RPMI8226 (cell line): ENCODE measurements at regions not wholly inside any gene's neighbourhood (a gene's known extent, or its start where the extent isn't known, plus 50 kb on each side); places are given as distances from the start of the nearest gene placed in this dataset.
"Not testable (repeated sequence)": the region's sequence is repeated elsewhere in the genome, so short reads cannot be mapped to it uniquely, and the experiment has no call there.

Experiments used
- DNase-seq: peaks from one replicate; pipeline ENCODE4 v3.0.0-alpha.2; 2015

DNA sequence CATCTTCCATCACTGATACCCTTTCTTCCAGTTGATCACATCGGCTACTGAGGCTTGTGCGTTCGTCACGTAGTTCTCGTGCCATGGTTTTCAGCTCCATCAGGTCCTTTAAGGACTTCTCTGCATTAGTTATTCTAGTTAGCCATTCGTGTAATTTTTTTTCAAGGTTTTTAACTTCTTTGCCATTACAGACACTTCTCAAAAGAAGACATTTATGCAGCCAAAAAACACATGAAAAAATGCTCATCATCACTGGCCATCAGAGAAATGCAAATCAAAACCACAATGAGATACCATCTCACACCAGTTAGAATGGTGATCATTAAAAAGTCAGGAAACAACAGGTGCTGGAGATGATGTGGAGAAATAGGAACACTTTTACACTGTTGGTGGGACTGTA lies 430.7 kb downstream of the DOK5 start:
- DNase-seq = not testable (repeated sequence)

DNA sequence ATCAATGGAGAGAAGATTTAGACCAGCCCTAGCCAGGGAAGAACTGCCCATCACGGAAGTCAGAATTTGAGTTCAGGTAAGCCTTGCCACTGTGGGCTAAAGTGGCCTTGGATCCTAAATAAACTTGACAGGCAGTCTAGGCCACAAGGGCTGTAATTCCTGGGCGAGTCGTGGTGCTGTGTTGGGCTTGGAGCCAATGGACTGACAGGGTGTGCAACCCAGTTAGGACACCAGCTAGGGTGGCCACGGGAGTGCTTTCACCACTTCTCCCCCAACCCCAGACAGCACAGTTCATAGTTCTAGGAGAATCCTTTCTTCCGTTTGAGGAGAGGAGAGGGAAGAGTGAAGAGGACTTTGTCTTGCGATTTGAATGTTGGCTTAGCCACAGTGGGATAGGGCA lies 422.4 kb downstream of the DOK5 start:
- no peak for DNase-seq

DNA sequence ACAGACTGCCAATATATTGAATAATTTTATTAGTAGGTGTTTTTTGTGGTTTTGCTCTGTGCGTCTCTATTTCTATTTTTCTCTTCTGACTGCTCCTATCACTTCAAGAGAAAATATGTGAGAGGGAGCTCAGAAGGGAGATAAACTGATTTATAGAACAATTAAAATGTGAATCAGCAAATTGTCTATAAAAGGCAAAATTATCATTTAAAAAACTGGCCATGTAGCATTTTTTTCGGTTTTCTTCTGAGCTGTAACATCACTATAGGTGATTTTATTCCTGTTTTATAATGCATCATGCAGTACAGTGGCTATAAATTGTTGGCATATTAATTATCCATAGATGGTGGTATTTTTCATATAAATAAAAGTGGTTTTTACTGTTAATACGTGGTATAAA lies 416.5 kb downstream of the DOK5 start:
- DNase-seq = no peak

DNA sequence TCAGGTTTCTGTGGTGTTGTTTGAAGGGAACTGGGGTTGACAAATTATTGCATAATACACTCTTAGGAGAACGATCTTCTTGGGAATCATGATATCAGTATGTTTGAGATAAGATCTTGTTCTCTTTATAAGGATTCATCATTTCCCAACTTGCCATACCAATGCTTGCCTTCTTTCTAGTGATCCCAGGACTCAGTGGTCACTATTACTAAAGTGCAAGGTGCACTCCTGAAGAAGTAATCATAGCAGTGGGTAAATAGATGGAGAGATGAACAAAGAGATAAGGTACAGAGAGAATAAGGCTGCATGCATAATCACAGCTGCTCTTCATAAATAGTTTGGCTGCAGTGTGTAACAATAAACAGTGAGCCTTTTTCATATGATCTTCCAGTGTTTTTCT lies 404.0 kb downstream of the DOK5 start:
- no peak for DNase-seq

DNA sequence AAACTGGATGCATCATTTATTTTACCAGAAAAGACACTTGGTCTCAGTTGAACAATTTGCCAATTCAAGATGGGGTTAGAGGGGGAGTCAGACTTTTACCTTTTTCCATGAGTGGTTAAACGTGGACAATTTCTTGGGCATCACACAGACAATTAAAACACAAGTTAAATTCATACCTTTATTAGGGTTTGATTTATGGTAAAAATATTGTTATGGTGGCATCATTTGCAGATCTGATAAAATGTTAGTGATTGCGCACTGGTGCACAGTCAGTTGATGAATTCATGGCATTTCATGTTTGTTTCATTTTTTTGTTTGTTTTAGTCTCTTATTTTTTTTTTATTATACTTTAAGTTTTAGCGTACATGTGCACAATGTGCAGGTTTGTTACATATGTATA lies 399.9 kb downstream of the DOK5 start:
- no peak for DNase-seq

DNA sequence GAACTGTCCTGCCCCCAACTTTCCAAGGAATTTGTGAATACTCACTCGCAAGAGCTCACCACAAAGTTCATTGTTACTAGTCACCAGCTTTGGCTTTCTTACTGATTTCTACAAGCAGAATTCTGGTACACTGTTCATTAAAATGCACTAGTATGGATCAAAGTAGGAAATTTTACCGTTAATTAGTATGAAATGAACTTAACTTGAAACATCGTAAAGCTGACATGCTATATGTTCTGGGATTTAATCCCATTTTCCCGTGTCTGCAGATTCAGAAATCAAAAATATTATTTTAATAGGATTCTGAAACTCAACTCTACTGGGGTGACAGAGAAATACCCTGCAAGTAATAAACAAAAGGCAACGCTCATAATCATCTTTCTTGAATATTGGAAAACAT lies 399.3 kb downstream of the DOK5 start:
- no peak for DNase-seq

DNA sequence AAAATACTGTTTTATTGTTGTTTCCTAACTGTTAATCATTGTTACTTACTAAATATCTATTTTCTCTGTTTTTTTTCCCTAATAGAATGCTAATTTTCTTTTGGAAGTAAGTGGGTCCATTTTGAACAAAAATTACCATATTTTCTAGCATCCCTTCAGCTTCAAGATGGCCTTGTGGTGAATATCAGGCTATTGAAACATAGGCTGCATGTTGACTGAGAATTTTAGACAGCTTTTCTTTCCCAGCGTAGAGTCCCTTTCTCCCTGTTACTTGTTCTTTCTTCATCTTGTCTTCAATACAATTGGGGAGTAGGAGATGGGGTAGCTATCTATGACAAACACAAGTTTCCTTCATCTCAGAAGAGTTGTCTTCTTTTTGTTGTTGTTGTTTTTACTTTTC lies 397.0 kb downstream of the DOK5 start:
- no peak for DNase-seq

DNA sequence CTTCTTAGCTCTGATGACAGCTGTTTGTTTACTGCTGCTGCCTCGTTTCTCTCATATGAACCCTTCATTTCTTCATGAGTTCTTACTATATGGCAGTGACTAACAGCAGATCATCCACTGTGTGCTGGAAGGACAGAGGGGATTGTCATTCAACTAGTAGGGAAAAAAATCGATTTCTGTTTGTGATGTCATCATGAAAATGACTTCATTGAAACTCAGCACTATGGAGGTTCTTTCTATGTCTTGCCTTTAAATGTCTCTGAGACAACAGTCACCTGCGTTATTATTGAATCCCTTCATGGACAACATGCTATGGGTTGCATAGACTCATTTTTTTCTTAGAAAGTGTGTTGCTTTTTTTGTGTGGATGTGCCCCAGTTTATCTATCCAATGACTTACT lies 394.4 kb downstream of the DOK5 start:
- DNase-seq = no peak

DNA sequence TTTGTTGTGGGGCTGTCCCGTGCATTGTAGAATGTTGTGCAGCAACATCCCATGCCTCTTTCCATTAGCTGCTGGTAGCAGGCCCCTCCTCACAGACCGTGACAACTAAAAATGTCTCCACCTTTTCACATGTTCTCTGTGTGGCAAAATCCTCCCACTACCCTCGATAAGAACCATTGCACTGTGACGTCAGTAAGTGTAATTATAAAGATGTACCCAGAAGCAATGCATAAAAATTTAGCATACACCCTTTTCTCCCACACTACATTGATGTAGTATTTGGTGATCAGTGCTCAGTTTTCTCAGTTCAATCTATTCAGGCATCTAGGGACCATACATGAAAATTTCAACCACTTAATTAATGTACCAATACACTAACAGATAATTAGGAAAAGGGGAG lies 389.9 kb downstream of the DOK5 start:
- no peak for DNase-seq

DNA sequence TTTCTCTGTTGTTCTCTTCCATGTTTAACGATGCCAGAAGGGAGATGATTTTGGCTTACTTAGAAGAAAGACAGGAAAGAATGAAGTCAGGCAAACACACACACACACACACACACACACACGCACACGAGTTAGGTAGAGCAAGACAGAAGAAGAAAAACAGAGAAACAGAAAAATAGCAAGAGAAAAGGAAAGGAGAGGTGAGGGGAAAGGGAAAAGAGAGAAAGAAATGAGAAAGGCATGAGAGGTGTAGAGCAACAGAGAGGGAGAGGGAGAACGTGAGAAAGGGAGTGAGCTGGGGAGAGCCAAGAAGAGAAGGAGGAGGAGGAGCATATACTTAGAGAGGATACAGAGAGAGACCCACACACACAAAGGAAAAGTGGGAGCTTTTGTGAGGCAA lies 385.3 kb downstream of the DOK5 start:
- no peak for DNase-seq

DNA sequence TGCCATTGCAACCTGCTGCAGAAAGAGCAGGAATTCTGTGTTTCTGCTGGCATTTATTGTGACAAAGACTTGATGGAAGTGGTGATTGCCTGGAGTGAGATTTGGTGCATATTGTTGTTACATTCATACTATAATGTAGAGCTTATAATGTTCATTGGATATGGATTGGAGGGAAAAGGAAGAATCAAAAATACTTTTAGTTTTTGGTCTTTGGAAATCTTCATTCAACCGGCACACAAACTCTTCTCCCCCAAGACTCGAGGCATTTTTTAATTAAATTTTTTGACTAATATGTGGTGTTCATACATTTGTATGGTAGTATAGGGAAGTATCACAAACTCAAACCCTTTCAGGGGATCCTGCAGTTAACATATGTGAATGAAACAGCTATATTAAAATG lies 380.8 kb downstream of the DOK5 start:
- DNase-seq = no peak

DNA sequence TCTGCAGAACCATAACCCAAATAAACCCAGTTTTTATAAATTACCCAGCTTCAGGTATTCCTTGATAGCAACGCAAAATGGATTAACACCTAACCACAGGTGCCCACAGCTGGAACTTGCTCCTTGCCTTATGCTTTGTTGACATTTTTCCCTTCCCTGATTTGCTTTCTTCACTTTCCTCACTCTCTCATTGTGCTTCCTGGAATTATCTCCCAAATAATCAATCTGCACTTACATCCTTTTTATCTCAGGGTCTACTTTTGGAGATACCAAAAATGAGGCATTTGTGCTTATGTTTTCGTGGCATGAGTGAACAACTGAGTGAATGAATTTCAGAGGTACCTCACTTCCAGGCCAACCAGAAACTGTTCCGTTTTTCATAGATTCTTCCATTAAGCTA lies 374.3 kb downstream of the DOK5 start:
- DNase-seq = no peak

DNA sequence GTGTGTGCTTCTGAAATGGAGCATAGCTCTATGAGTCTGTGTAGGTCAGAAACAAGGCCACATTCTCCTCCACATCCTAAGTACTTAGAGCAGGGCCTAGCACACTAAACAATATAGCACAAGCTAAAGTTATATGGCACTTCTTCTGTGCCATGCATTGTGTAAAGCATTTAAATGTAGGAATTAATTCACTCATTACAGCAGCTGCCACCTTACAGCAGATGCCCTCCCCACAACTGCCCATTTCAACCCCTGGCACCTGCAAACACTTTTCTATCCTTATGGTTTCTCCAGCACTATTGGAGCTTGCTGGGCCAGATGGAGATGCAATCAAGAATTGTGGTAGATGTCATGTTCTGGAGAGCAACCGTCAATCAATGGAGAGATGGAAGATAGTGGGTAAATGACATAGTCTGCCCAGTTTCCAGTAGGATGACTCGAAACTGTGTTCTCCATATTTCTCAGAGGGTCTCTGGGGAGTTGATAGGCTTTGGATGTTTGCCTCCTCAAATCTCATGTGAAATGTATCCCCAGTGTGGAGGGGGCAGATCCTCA lies 373.7 kb downstream of the DOK5 start:
- no peak for DNase-seq

DNA sequence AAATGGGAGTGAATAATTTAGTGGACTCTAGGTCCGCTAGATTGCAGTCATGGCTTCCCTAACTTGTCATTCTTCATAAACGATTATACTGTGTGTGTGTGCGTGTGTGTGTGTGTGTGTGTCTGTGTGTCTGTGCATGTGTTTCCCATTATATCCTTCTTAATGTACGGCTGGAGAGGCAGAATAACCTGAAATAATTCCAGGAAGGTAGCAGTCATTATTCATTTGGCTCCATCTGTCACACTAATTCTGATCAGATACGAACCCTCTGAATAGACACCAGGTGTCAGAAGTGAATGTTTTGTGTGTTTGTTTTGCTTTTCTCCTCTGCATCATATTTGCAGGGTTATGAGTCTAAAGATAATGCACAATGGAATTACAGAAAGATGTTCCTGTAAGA lies 372.9 kb downstream of the DOK5 start:
- no peak for DNase-seq

DNA sequence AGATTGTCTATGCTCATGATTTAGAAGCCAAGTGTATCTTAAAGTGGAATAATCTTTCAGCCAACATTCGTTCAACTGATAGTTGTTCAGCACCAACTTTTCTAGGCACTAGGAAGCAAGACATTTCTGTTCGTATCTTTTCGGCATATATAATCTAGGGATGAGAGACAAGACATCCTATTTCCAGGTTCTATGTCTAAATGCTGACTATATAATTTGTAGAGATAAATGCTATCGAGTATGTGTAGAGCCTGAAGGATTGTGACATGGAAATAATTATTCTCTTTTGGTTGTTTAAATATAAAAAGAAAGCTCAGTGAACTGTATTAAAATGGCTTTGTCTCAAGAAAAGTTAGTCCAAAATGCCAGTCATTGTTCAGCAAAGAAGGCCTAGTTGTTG lies 371.6 kb downstream of the DOK5 start:
- no peak for DNase-seq

DNA sequence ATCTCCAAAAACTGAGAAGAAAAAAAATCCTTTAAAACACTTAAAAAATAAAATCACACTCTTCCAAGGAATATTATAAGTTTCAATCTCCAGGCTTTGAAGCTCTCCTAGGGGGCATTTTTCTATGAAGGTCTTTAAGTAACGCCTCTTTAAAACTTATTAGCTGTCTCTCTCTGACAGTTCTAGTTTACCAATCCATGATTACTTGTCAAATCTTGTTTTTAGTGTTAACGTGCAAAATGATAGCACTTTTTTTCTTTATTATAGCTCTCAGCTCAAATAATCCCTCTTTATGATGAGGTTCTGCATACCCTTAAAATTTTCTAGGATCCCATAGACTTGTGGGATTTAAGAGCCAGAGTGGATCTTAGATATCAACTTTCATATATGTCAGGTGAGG lies 369.0 kb downstream of the DOK5 start:
- no peak for DNase-seq

DNA sequence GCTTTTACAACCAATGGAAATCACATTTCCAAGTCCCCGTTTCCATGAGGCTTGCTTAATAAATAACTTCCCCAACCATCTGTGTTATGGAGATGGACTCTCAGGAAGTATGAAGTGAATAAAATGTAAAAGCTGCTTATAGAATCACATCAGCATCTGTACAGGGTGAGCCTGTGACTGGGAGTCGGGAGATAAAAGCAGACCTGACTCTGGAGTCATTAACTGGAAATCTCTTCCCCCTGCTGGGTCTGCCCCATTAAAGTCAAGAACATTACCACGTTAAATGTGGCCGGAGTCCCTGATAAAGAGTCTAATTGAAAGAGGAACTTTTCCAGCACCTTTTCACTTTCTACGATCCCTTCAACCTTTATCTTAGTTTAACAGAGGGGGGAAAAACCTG lies 368.5 kb downstream of the DOK5 start:
- no peak for DNase-seq

DNA sequence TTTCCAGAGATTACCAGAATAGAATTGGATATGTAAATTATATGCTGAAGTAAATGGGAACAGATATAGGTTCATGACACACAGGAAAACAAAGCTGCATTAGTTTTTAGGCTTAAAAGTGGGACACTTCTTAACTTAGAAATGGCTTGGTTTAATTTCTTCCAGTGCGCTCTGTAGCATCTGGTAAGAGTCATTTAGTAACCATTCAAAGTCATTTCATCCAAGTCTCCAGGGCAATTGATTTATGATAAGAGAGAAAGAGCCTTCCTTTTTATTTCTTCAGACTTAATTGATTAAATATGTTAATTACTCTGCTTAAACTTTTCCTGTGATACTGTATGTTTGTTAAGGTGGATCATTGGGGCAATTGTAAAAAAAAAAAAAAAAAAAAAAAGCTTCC lies 368.0 kb downstream of the DOK5 start:
- DNase-seq = no peak

DNA sequence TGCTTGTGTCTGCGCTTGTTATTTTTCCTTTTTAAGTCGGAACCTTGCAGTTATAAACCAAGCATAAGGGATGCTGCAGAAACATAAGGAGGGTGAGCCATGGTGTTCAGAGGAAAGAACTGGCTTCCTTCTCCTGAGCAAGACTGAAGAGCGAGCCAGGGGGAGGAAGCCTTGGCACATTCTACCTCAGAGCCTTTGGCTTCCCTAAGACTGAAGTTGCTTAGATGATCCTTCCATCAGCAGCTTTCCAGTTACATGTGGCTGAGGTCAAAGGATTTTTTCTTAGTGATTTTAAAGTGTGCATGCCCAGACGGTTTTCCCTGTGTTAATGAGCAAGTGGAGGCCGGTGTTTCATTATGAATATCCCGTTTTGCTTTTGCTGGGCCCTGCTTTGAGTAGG lies 363.8 kb downstream of the DOK5 start:
- DNase-seq = no peak

DNA sequence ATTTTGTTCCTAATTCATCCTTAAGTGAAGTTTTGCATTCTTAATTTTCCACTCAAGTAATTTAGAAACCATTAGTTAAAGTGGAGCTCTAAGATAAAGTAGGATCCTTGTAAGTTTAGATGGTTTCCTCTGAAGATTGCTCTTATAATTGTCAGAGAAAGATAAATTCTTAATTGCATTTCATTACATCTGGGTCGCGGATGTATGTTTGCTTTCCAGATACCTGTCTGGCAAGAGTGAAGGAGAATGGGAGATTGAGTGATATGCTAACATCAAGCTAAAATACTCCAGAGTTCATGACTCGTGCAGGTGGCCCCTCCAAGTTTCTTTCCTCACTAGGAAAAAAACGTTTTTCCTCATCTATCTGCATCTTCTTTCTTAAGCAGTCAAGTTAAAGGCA lies 361.8 kb downstream of the DOK5 start:
- no peak for DNase-seq

DNA sequence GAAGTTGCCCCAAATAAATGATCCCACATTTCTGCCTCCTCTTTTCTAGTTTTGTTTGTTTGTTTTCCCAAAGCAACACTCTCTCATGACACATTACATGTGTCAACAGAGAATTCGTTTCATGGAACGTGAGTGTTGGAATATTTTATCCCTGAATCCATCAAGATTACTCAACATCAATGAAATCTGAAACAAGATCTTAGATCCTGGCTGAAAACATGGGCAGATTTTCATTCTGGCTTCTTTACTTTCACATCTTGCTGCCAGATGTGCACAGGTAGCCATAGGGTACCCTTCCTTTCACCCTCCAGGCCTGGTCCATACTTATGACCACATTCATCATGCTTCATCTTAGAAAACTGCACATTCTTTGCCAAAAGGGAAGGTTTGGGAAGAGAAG lies 347.0 kb downstream of the DOK5 start:
- DNase-seq = no peak

DNA sequence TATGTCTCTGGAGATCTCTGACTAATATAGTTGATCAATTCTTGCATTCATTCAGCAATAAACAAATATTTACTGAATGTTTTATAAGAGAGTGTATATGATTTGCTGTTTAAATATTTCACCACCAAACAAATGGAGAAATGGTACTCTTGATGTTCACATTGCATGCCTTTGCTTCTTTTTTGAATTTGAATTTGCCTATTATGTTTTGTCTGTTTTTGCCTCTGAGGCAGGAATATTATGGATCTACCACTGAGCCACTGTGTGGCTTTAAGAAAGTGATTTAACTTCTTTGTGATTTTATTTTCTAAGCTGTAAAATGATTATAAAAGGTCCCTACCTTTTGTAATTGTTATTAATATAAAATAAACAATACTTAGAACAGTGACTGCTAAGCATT lies 345.0 kb downstream of the DOK5 start:
- no peak for DNase-seq

DNA sequence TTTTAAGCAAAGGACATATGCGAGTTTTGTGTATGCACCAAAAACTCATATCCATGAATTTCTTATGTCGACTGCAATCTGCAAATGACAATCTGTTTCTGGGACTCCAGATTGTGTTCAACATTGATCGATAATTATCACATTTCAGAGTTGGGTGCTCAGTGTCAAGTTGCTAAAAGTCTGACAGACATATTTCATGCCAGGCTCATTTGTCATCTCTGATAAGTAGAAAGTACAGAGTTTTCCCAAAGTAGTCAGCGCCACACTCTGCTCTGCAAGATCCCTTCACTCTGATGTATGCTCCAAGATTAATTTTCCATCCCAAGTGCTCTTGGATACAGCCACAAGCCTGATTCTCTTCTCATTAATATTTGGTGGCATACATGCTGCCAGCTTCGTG lies 331.1 kb downstream of the DOK5 start:
- no peak for DNase-seq

DNA sequence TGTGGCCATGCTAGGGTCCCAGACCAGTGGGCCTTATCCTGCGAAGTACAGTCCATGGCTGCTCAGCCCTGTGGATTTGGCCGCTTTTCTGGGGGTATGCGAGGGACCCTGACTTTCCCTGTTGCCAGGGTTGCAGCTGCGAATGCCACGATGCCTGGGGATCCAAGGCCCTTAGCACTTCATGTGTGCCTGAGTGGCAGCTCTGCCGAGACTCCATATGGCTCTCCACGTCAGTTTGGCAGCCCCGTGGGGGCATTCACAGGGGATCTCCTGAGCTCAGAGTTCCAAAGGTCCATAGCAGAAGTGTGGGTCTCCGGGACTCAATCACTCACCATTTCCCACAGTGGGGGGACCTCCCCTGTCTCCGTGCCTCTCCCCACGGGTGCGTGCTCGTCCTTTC lies 319.5 kb downstream of the DOK5 start:
- no peak for DNase-seq

DNA sequence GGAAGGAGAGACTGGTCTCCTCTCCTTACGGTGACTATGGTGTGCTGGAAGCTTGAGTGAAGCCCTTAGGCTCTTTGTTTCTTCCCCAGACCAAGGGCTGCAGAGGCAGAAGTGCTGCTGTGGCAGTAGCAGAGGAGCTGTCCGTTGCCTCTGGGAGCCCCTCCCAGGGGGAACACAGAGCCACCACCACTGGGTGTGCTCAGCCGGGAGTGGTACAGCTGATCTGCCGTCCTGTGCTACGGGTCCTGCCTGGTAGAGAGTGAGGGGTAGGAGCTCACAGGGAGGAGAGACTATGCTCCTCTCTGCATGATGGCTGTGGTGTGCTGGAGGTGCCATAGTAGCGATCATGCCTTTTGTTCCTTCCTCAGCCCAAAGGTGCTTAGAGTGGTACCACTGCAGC lies 318.7 kb downstream of the DOK5 start:
- no peak for DNase-seq

DNA sequence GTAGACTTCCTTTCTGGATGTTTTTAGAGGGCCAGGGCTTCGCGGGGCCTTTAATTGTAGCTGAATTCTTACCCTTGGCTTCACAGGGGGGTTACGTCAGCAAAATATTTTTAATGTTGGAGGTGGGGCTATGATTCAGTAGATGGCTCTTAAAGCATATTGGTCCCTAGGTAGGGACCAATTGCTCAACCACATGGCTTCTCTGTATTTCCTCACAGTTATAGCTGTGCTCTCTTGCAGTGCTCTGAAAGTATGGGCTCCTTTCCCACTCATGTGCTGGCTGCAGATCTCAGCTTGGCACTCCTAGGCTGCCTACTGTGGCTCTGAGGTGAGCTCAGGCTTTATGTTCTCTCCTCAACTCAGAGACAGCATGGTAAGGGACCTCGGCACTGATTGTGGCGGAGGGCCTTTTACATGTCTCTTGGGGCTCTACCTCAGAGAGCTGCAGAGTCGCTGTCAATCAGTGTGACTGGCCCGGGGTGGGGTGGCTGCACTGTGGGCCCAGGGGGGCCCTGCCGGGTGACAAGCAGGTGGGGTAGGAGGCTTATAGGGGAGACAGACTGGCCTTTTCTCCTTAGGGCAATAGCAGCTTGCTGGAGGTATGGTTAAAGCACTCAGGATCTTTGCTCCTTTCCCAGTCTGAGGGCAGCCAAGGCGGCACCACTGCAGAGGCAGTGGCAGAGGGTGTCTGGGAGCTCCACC lies 318.0 kb downstream of the DOK5 start:
- DNase-seq = no peak
